GM12801 (cell line): ENCODE measurements at regions not wholly inside any gene's neighbourhood (a gene's known extent, or its start where the extent isn't known, plus 50 kb on each side); places are given as distances from the start of the nearest gene placed in this dataset.

Experiments
- TF ChIP-seq, protein P1 (sequence below): IDR thresholded peaks from one replicate; pipeline ENCODE4 v1.5.1; 2011; ENCODE audit warnings: control low read depth; ENCODE audit not compliant: insufficient read length; ENCODE audit errors: extremely low read depth

- TF ChIP-seq, protein P1, sequence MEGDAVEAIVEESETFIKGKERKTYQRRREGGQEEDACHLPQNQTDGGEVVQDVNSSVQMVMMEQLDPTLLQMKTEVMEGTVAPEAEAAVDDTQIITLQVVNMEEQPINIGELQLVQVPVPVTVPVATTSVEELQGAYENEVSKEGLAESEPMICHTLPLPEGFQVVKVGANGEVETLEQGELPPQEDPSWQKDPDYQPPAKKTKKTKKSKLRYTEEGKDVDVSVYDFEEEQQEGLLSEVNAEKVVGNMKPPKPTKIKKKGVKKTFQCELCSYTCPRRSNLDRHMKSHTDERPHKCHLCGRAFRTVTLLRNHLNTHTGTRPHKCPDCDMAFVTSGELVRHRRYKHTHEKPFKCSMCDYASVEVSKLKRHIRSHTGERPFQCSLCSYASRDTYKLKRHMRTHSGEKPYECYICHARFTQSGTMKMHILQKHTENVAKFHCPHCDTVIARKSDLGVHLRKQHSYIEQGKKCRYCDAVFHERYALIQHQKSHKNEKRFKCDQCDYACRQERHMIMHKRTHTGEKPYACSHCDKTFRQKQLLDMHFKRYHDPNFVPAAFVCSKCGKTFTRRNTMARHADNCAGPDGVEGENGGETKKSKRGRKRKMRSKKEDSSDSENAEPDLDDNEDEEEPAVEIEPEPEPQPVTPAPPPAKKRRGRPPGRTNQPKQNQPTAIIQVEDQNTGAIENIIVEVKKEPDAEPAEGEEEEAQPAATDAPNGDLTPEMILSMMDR, result no peak
These were observed 50.0 kb upstream of the RASGRP1 start for GRCh38 chr15:38614621-38615020.

DNA sequence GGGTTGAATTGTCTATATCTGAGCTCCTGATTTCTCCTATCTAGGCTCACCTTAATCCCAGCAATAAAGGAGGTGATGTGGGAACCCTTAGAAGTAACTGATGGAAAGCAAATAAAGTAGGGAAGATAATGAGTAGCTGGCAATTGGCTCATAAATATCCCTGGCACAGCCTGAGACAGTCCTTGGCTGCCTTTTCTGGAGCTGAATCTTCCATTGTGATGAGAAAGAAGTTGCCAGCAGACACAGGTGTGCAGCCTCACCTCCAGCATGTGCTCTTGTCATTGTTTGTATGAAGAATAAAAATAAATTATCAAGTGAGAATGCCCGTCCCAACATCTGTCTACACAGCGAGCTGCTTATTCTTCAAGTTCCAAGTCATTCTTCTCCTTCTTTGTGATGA, 53.2 kb upstream of the RASGRP1 start:
- TF ChIP-seq, protein P1, result no peak

- TF ChIP-seq, protein P1, result no peak
These were observed 53.8 kb upstream of the RASGRP1 start for GRCh38 chr15:38618242-38618955.

GRCh38 chr15:38620098-38620497, 55.5 kb upstream of the RASGRP1 start:
- TF ChIP-seq, protein P1, result no peak

GRCh38 chr15:38620851-38621594, 56.4 kb upstream of the RASGRP1 start:
- TF ChIP-seq, protein P1, result no peak

DNA sequence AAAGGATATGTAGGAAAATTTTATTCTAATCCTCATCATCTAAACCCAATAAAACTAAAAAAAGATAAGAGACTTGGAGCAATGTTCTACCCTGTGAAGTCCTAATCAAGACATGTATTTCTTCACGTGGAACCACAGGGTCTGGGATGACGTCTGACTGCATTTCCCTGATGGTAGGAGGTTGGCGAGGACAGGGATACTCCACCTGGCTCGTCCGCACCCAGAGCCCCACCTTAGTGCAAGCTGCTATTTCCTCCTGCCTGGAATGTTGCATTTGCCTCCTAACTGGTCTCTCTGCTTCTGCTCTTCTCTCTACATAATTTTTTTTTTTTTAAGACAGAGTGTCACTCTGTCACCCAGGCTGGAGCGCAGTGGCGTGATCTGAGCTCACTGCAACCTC, 57.7 kb upstream of the RASGRP1 start:
- TF ChIP-seq, protein P1, result no peak

DNA sequence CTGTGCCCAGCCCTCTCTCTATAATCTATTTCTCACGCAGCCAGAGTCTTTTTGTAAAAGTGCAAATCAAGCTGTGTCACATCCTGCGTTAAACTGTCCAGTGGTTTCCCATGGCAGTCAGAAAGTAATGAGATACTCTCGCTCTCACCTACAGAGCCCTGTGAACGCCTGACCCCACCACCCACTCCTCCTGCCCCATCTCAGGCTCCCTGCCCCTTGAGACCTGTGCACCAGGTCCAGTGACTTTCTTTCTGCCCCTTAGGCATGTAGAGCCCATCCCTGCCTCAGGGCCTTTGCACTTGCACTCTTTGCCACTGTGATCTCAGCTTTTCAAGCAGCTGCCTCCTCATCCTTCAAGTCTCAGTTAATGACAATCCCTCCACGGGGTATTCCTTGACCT, 58.3 kb upstream of the RASGRP1 start:
- TF ChIP-seq, protein P1, result no peak
